NCI-H2081 treated with DMSO at 0.1 percent for 48 hours (cell line): ENCODE measurements at regions not wholly inside any gene's neighbourhood (a gene's known extent, or its start where the extent isn't known, plus 50 kb on each side); places are given as distances from the start of the nearest gene placed in this dataset.

ENCODE experiments used
- DNase-seq: peaks from one replicate; lab custom pipeline; 2025; lab: John Stamatoyannopoulos, UW

DNA sequence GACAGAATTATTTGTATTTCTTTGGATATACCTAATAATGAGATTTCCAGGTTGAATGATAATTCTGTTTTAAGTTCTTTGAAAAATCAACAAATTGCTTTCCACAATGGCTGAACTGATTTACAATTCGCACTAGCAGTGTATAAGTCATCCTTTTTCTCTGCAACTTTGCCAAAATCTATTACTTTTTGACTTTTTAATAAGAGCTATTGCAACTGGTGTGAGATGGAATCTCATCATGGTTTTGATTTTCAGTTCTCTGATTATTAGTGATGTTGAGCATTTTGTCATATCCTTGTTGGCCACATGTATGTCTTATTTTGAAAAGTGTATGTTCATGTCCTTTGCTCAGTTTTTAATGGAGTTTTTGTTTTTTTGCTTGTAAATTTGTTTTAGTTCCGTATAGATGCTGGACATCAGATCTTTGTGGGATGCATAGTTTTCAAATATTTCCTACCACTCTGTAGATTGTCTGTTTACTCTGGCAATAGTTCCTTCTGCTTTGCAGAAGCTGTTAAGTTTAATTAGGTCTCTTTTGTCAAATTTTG lies 409.8 kb upstream of the CITED2 start:
- DNase-seq: no peak

DNA sequence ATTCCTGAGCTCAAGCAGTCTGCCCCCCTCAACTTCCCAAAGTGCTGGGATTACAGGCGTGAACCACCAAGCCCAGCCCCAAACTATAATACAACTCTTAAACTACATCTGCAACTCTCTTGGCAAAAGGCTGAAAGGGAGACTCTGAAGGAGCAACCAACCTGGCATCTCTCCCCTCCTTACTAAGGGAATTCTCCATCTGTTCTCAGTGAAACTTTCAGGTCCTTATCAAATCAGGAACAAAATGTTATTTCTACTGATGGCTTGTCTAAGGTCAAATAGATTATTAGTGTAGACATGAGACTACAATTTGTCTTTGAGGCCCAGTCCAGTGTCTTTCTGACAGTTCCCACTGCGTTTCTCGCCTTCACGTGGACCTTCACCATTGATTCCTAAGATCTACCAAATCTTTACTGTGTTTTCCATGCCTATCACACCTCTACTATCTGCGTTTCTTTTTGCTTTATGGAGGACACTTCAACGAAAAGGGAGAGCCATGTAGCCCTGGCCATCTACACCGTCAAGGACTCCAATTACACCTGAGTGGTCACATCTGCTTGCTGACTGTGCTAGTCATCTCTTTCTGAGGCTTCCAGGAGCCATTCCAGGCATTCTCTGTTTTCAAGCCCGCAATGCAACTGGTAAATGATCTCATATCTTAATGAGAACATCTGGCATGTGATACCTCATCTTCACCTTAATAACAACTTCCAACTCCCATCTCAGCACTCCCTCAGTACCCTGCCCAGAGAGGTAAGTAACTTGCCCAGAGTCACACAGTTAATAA lies 405.7 kb upstream of the CITED2 start:
- DNase-seq: no peak

GRCh38 chr6:139778688-139779087 lies 404.2 kb upstream of the CITED2 start:
- no peak for DNase-seq

DNA sequence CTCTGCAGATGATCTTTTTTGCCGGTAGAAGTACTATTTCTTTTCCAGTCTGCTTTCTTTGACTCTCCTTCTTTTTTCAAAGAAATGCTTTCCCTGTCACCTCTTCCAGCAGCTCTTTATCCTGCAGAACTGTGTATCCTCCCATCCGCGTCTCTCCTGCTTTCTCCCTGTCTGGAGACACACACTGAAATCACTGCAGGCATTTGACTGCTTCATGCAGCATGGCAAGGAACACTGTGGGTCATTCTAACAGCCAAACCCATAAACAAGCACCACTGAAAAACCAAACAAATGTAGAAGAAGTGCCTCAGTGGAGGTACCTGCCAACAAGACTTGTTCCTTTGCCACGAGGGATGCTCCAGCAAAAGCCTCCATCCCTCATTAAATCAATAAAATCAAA lies 403.7 kb upstream of the CITED2 start:
- DNase-seq: no peak

DNA sequence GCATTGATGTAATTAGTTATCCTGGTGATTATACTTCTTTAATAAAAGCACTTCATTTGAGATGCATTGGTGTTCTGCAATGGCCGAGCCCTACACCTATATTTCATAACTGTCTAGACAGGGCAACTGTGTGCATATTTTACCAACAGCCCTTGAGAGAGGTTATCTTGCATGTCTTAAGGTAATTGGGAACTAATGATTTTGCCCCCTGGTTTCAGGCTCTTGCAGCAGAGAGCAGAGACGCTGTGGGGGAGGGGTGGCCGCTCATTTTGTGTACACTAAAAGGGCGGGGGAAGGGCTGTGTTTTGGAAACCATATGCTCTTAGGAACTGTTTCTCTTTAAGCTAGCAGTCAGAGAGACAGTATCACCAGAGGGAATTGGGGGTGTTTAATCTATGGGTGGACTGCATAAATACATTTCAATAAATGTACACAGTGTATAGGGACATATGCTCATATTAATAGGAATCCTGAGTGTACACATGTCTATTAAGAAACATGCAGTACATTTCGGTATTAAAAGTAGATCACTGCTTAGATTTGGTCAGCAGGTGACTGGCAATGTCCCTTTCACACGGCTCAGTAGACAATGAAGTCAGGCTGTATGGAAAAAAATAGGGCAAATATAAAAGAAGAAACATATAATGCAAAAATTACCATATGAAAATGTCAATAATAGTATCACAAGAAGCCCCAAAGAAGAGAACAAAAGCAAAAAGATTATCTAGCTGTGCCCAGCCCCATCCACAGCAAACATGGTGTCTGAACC lies 402.9 kb upstream of the CITED2 start:
- no peak for DNase-seq

DNA sequence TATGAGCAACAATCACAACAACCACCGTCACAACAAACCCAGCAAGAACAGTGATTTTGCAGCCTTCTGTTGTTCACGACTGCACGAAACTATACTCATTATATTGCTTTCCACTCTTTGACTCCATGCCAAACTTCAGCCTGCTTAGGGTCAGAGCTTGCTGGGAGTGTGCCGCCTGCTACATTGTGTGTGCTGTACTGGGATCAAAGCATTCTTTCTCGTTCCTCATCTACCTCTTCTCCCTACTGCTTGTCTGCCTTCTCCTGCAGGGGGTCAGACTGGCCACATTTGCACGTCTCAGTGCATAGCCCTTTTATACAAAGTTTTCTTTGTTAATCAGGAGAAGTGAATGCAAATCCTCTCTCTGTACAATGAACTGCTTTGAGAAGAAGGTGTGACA lies 401.6 kb upstream of the CITED2 start:
- no peak for DNase-seq

GRCh38 chr6:139768196-139768595 lies 393.7 kb upstream of the CITED2 start:
- no peak for DNase-seq

DNA sequence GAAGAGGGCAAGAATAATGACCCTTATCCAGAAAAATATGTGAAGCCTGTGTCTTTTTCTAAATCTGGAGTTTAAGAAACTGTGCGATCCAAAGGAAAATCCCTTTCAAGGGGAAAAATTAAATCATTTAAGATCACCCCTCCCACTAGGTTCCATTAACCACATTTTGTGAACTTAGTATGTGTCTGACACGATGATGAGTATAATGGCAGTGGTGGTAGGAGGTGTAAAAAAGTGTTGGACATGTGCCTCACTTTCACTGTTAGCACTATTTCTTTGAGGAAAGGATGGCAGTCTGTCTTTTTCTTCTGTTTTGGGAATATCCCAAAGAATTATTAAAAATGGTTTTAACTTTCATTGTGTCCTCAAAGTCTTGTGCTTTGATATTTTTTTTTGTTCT lies 392.3 kb upstream of the CITED2 start:
- DNase-seq: no peak

- DNase-seq: no peak
Measured at GRCh38 chr6:139765825-139766285, 391.4 kb upstream of the CITED2 start.

GRCh38 chr6:139764498-139764986 lies 390.1 kb upstream of the CITED2 start:
- no peak for DNase-seq

DNA sequence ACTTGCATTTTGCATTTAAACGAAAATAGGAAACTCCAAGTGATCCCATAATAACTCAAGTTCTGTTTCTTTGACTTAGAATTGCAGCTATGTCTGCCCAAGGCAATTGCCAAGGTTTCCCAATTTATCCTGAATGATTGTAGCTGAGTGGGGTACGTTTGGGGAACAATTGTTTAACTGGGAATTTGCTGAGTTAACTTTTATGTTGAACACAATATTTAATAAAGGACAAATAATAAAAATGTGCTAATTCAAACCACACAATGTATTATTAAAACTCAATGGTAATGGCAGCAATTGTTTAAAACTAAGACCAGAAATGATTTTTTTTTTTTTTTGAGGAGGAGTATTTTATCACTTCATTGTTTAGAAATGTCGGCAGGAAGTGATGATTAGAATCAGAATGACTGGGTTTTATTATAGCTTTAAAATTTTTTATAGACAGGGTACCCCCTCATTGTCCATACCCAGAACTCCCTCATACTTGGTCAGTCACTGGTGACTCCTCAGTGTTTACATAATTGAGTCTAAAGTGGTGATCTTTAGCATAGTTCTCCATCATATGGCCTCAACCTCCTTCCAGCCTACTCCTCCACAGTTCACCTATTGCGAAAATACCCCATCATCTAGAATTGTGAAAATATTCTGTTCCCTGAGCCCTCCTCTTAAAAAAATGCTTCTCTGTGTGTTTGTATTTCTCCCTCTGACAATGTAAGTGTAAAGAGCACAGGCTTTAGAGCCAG lies 389.2 kb upstream of the CITED2 start:
- DNase-seq: no peak

- no peak for DNase-seq
Measured at GRCh38 chr6:139762587-139763031, 388.2 kb upstream of the CITED2 start.

DNA sequence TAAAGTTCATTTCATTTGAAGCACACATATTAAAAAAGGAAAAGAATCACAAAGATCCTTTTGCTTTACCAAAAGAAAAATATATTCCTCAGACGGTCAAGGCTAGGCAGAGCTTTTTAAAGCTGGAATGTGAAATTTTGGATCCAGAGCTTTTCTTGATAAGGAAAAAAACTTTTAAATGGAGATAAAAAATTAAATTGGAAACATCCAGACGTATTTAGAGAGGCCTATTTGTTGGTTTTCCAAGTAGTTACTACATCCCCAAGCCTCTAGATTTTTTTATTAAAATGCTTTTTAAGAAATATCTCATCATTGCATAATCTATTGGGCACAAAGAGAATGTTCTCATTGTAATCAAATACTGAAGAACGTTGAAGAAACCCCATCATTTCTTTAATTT lies 385.7 kb upstream of the CITED2 start:
- DNase-seq: no peak

- no peak for DNase-seq
Measured at GRCh38 chr6:139759086-139759485, 384.6 kb upstream of the CITED2 start.

- DNase-seq: no peak
Measured at GRCh38 chr6:139758209-139758611, 383.8 kb upstream of the CITED2 start.

GRCh38 chr6:139757784-139758183 lies 383.3 kb upstream of the CITED2 start:
- no peak for DNase-seq

DNA sequence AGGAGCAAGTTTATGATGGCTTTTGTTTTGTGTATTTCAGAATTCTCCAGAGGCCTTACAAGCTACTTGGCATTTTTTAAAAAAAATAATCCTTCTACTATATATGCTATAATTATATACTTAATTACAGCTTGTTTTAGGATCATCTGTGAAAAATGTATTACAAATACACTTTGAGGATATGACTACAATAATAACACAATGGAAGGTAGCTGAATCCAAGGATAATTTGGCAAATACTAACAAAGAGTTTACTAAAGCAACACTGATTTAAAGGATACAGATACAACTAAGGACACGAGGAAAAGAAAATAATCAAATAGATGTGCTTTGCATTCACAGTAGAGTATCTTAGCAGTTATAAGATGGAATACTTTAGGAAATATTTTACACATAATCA lies 381.9 kb upstream of the CITED2 start:
- DNase-seq: no peak

- no peak for DNase-seq
Measured at GRCh38 chr6:139754898-139755775, 380.7 kb upstream of the CITED2 start.

DNA sequence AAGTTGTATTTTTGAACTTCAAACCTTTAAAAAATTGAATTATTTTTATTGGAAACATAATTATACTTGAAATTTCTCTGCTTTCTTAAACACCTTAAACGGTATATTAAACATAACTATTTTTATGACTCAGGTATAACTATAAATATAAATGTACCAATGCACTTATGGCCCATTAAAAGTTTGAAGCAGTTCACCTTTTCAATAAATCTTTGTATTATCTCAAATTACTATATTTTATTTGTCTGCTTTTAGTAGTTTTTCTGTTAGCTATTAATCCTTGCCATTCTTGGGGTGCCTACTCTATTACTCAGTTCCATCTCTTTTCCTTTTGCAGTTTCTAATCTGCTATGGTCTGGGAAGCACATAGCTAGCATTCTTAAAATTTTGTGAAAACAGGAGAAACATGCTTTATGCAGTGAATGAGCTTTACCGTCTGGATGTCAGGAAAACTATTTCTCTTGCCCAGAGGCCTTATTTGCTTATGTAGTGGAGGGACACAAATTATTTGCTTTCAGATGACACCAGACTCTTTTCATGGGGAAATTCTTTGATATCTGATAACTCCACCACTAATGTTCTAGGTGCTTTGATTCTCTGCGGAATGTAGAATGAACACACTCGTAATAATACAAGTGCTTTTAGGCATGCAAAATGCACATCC lies 378.9 kb upstream of the CITED2 start:
- DNase-seq: no peak

GRCh38 chr6:139752086-139752485 lies 377.6 kb upstream of the CITED2 start:
- DNase-seq: no peak

- no peak for DNase-seq
Measured at GRCh38 chr6:139751179-139751578, 376.7 kb upstream of the CITED2 start.
